Esophagus squamous epithelium (tissue), 4 donors: ENCODE measurements at regions not wholly inside any gene's neighbourhood (a gene's known extent, or its start where the extent isn't known, plus 50 kb on each side); places are given as distances from the start of the nearest gene placed in this dataset.

Source experiments
- POLR2A ChIP-seq, 4 donors: fragments of 450-650 bp; IDR thresholded peaks; one replicate each; pipeline ENCODE4 v1.6.1; 2017; ENCODE audit warnings: antibody characterized with exemption in 4 of 4, mild to moderate bottlenecking in 4 of 4, moderate library complexity in 3 of 4
- TF ChIP-seq, protein P1 (sequence below), 6 experiments: fragments of 450-650 bp in 4 of 6; fragments of 200-600 bp in 2 of 6; sonication (generic) in 2 of 6; IDR thresholded peaks; one replicate each; pipeline ENCODE4 v1.5.1; 2016 to 2019; ENCODE audit warnings: antibody characterized with exemption in 6 of 6, mild to moderate bottlenecking in 4 of 6, moderate library complexity in 4 of 6

DNA sequence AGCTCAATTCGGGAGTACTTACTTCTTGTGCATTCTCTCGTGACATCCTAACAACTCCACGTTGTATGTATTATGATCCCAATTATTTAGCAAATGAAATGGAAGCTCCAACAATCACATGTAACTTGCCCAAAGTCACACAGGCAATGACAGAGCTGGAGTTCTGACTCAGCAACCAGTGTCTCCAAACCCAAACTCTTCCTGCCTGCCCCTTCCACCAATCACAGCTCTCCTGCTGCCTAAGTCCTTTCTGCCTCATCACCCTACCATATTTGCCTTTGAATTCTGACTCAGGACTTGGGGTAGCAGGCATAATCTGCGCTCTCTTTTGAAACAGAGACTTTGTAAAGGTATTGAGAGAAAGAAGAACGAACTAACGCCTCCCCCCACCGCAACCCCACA, 245.2 kb upstream of the MAF start:
- TF ChIP-seq POLR2A (IDR thresholded peaks at IDR 0.05), result no peak
- TF ChIP-seq, protein P1, sequence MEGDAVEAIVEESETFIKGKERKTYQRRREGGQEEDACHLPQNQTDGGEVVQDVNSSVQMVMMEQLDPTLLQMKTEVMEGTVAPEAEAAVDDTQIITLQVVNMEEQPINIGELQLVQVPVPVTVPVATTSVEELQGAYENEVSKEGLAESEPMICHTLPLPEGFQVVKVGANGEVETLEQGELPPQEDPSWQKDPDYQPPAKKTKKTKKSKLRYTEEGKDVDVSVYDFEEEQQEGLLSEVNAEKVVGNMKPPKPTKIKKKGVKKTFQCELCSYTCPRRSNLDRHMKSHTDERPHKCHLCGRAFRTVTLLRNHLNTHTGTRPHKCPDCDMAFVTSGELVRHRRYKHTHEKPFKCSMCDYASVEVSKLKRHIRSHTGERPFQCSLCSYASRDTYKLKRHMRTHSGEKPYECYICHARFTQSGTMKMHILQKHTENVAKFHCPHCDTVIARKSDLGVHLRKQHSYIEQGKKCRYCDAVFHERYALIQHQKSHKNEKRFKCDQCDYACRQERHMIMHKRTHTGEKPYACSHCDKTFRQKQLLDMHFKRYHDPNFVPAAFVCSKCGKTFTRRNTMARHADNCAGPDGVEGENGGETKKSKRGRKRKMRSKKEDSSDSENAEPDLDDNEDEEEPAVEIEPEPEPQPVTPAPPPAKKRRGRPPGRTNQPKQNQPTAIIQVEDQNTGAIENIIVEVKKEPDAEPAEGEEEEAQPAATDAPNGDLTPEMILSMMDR (IDR thresholded peaks at IDR 0.05), result no peak
